DMS53 treated with DMSO at 0.1 percent for 48 hours (cell line): ENCODE measurements at regions not wholly inside any gene's neighbourhood (a gene's known extent, or its start where the extent isn't known, plus 50 kb on each side); places are given as distances from the start of the nearest gene placed in this dataset.
"Not testable (repeated sequence)": the region's sequence is repeated elsewhere in the genome, so short reads cannot be mapped to it uniquely, and the experiment has no call there.

Experiments used
- DNase-seq: peaks from one replicate; lab custom pipeline; 2025; ENCODE audit not compliant: unreplicated experiment; lab: John Stamatoyannopoulos, UW

- DNase-seq, result no peak
Measured at GRCh38 chr13:109403012-109403421, 383.4 kb downstream of the IRS2 start.

- no peak for DNase-seq
Measured at GRCh38 chr13:109401891-109402290, 384.5 kb downstream of the IRS2 start.

DNA sequence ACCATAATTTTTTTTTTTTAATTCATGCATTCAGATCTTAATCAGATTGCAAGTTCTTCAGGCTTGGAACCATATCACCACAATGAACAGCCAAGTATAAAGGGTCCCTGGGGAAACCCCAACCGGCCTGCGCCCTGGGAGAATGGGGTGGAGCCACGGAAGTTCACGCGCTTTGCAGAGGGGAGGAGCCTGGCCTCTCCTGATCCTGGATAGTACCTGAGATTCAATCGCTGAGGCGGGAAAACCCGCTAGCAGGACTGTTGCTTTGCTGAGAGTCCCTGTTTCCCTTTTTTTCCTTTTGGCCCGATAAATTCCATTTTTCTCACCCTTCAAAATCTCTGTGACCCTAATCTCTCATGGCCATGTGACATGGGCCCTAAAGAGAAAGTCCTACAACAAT is 385.1 kb downstream of the IRS2 start:
- no peak for DNase-seq

GRCh38 chr13:109400624-109401257 is 385.6 kb downstream of the IRS2 start:
- no peak for DNase-seq

DNA sequence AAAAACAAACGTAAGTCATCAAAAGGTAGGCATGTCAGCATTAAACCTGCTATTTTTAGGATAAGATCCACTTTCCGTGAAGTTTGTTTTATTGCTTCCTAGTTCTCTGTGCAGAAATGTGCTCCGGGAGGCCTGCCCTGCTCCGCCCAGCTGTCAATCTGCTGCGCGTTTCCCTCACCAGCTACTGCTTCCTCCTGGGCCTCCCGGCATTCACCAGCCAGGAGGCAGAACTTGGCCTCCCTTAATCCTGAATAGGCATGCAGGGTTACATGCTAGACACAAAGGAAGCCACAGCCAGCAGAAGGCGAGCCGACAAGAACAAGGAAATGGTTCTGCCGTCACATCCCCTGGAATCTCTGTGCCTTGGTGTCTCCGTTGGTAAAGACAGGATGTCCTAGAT is 386.2 kb downstream of the IRS2 start:
- DNase-seq, result no peak

DNA sequence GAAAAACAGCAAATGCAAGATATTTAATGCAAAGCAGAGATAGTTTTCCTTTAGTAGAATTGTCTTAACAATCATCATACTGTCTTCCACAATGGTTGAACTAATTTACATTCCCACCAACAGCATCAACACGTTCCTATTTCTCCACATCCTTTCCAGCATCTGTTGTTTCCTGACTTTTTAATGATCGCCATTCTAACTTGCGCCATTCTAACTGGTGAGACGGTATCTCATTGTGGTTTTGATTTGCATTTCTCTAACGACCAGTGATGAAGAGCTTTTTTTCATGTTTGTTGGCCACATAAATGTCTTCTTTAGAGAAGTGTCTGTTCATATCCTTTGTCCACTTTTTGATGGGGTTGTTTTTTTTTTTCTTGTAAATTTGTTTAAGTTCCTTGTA is 388.3 kb downstream of the IRS2 start:
- DNase-seq, result not testable (repeated sequence)

DNA sequence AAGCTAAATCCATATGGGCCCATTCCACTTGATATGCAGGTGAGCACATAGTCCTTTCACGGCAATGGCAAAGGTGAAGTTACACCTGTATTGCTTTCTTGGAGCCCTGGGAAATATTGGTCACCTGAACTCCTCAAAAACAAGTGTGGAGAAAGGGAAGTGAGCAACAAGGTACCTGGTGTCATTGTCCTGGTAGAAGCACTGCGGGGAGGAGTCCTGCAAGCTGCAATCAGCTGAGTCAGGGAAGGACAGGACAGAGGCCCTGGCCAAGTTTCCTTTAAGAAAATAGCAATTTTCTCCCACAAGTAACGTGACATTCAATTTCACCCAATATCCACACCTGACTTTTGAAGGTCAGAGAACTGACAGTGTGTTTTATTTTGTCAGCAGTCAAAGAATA is 389.1 kb downstream of the IRS2 start:
- DNase-seq, result no peak

GRCh38 chr13:109396266-109396665 is 390.1 kb downstream of the IRS2 start:
- no peak for DNase-seq

GRCh38 chr13:109395014-109395413 is 391.4 kb downstream of the IRS2 start:
- DNase-seq, result no peak

DNA sequence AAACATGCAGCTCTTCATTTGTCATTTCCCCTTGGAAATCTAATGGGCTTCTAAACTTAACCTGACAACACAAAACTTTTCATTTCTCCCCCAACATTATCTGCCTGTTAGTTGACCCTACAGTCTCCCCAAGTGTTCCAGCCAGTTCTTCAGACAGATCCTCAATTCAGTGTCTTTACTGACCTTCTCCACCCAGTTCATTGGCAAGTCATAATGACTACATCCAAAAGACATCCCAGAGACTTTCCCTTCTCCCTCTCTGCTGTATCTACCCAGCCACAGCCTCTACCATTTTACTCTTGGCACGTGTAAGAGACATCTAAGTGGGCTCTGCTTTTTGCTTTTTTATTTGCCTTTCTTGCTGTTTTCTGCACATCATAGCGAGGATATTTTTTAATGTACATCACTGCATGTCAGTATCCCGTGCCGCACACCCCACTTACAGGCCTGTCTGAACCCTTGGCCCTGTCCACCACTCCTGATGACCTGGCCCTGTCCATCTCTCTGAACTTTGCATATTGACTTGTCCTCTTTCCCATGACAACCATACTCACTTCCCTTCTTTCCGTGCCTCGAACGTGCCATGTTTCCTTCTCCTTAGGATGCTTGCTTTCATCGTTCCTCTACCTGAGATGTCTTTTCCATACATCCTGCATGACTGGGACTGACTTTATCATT is 391.9 kb downstream of the IRS2 start:
- DNase-seq, result no peak

GRCh38 chr13:109393045-109393444 is 393.3 kb downstream of the IRS2 start:
- DNase-seq, result no peak

GRCh38 chr13:109390391-109390790 is 396.0 kb downstream of the IRS2 start:
- no peak for DNase-seq

DNA sequence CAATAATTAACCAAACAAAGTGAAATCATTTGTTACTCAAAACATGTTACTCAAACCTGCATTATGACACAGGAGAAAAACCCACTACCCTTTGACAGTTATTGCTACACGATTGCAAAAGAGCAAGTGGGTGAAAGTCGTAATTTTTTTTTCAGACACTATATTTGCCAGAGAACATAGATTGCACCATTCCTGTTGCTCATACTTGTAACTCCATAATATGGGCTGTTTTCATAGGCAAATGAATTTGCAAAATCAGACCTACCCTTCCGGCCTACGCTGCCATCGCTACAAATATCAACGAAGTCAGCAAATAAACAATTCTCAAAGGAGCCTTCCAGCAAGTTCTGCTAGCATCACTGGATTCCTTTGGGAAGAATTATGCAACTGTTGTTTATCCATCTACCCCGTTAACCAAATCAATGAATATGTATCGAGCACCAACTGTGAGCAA is 396.5 kb downstream of the IRS2 start:
- no peak for DNase-seq

DNA sequence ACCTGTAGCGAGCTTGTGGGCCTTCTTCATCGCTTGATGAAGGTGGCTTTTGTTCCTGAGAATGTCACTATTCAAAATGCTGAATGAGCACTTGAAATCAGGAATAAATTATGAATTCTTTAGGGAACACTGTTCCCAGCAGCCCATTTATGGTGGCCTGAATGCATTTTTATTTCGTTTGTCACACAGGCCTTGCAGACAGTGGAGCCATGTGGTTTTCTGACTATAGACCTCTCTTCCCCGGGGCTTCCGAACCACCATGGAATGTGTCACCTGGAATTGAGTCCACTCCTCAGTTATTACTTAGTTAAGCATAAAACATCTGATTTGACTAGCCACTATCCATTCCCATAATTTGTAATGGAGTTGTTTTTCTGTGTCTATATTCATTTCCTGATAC is 396.9 kb downstream of the IRS2 start:
- no peak for DNase-seq

DNA sequence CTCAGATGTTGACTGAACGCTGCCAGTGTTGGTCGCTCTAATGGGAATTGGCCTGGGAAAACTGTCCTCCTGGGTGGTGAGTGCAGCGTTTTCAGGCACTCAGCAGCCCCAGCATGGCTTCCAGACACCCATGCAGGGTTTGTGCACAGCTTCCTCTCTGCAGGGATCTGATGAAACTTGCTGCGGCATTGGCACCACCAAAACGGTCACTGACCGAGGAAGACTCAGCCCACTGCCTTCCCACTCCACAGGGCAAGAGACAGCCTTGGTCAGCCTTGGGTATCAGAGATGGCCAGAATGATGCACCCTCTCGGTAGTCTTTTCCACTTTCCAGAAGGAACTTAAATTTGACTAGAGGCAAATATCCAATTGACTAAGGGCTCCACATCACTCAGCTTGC is 398.9 kb downstream of the IRS2 start:
- DNase-seq, result no peak

GRCh38 chr13:109385242-109385560 is 401.2 kb downstream of the IRS2 start:
- no peak for DNase-seq

DNA sequence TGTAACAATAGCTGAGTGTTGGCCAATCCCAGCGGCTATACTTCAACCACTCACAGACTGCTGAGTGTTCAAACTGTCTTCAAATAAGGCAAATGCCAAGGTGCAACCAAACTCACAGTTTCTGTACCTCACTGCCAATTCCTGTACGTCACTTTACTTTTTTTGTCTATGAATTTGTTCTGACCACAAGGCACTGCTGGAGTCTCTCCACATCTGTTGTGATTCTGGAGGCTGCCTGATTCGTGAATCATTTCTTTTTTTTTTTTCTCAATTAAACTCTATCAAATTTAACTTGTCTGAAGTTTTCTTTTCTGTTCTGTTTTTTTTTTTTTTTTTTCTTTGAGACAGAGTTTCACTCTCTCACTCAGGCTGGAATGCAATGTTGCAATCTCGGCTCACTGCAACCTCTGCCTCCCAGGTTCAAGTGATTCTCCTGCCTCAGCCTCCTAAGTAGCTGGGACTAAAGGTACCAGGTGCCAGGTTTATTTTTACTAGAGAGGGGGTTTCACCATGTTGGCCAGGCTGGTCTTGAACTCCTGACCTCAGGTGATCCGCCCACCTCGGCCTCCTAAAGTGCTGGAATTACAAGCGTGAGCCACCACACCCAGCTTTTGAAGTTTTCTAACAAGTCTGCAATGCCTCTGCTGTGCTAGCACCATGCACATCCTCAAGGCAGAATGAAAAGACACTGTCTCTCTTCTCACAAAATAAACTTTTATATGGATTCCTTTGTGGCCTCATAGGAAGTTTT is 401.7 kb downstream of the IRS2 start:
- DNase-seq, result no peak

DNA sequence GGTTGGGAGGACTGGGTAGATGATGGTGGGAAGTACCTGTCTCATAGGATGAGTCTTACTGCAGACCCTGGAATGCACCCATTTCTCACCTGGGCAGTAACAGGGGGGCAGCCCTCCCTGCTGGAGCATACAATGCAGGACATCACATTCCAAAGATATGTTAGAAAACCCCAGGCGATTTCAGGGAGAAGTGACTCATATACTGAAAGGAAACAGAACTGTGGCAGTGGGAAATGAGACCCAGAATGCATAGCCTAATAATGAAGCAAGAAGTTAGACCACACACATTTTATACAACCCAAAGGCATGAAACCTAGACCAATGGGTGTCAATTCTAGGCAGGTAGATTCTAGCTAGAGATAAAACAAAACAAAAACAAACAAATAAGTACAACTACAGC is 402.7 kb downstream of the IRS2 start:
- DNase-seq, result no peak

GRCh38 chr13:109381546-109382180 is 404.7 kb downstream of the IRS2 start:
- no peak for DNase-seq

DNA sequence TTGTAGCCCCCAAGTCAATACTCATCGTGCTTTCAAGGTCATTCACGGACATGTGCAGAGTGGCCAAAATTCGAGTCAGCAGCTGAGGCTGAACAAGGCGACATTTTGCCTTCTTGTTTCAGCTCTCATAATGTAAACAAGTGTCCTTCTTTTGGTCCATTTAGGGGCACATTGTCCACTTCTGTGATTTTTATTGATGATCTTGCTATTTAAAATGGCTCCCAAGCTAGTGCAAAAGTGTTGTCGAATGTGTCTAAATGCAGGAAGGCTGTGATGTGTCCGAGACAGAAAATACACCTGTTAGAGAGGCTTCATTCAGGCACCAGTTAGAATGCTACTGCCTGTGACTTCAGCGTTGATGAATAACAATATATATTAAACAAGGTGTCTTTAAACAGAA is 405.9 kb downstream of the IRS2 start:
- no peak for DNase-seq

DNA sequence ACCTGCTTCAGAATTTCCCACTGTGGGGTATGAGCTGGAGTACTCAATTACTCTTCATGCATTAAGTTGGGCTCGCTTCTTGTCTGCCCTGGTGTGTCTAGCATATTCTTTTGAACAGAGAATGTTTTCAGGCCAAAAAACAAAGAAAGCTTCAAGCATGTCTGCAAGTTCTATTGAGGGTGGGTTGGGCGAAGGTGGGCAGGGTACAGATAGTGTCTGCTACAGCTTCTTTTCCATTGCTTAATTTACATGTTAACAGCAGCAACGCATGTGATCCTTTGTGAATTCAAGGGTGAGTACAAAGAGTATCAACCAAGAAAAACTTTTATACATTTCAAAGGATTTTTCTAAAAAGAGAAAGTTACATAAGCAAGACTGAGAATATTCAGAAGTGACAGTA is 406.5 kb downstream of the IRS2 start:
- DNase-seq, result no peak

DNA sequence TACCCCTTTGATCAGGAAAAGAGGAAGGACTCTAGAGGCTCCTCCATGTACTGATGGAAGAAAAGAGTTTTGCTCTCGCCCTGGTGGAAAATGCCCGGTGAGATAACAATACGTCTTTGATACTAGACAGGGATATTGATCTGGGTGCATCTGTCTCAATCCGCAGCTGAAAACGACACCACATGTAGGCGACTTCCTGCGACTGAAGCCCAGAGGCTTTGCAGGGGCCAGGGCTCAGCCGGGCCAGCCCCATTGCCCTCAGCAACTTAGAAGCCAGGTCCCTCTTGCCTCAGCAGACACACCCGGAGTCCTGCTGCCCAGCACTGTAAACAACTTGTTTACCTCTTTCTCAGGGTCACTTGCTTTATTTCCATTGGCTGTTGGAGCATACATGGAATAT is 409.4 kb downstream of the IRS2 start:
- DNase-seq, result no peak
